Suppressor macrophage (primary cell): ENCODE measurements at regions not wholly inside any gene's neighbourhood (a gene's known extent, or its start where the extent isn't known, plus 50 kb on each side); places are given as distances from the start of the nearest gene placed in this dataset.
"Not testable (repeated sequence)": the region's sequence is repeated elsewhere in the genome, so short reads cannot be mapped to it uniquely, and the experiment has no call there.

Experiments used
- DNase-seq, 4 experiments: peaks; one replicate each; pipeline ENCODE4 v3.0.0-alpha.2; 2020 to 2022

DNA sequence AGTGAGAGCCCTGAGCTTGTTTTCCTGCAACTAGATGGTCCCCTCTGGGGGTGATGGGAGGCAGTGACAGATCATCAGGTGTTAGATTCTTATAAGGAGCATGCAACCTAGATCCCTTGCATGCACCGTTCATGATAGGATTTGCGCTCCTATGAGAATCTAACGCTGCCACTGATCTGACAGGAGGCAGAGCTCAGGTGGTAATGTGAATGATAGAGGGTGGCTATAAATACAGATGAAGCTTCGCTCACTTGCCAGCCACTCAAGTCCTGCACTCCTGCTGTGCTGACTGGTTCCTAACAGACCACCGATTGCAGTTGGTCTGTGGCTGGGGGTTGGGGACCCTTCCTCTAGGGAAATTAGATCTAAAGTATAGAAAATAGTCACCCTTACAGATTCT is 290.6 kb upstream of the ADCY2 start:
- no peak for DNase-seq

DNA sequence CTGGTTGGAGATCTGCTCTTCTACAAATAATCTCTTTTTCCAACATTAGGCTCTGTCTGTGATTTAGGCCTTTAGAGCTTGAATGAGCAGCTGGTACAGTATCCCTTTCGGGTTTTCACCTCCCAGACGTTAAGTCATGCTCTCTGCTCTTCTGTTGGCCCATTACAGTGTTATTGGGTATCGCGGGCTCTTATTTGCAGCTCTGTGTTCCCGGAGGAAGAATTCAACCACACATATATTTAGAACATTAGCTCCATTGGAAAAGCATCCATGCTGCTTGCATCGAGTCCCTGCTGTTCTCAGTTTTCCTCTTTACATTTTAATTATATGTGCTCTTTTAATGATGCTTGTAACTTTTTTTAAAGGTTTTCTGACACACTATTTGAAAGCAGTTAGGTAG is 278.0 kb upstream of the ADCY2 start:
- no peak for DNase-seq

DNA sequence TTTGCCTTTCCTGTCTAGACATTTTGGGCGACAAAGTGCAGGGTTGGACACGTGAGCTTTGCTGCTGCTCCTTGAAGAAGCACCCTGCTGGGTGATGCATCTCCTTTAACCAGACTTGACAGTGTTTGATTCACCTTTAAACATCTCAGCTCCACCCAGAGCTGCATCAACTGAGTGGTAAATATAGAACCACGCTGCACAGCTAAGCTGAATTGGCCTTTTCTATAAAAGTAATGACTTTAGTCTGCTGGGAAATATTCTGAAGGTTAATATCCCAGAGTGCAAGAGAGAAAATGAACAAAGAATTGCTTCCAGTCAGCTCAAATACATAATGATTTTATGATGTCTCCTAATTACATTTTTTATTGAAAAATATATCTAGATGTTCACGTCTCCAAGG is 264.3 kb upstream of the ADCY2 start:
- DNase-seq: no peak

DNA sequence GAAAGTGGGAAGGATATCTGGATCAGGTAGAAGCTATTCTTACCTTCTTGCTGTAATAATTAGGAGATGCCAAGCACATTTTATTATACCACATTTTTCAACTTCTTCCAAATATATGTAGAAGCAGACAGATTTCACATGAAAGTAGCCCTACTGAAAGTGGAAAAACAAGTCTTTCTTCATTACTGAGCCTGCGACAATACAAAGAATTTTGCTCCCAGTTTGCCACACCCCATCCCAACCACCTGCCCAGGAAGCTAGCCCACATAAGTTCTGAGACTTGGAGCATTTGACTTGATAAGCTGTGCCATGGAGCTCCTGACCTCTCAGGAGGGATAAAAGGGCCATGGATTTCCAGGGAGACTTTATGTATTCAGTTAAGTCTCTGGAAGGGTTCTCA is 249.1 kb upstream of the ADCY2 start:
- no peak for DNase-seq

DNA sequence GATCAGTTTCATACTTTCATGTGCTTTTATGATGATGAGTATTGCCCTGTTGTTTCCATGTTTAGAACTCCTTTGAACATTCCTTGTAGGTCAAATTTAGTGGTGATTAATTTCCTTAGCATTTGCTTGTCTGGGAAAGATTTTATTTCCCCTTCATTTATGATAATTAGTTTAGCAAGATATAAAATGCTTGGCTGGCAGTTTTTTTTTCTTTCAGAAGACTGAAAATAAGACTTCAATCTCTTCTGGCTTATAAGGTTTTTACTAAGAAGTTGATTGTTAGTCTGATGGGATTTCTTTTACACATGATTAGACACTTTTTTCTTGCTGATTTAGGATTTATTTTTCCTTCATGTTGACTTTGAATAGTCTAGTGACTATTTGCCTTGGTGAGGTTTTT is 238.9 kb upstream of the ADCY2 start:
- no peak for DNase-seq

DNA sequence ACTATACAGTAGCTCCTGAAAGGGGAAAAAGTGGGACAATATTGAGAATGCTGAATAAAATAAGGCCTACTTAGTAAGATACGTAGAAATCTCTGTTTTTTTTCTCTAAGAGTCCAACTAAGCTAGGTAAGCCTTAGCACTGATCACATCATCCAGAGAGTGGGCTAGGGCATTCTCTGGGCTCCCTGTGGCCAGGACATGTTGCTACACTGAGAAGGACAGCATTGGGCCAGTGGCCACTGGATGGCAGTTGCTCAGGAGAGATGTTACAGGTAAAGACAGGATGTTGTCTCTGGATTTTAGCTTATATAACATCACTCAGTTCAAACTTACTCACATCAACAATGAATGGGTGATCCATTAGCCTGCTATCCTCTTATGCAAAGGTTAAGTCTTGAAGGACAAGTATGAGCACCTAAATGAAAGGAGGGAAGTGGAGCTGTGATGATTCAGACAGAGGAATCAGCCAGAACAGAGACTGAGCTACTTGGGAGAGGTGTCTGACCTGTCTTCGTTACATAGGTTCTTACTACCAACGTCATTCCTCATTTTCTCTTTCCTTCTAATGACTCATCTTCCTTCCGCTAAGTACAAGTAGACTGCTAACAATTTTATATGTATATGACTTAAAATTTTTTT is 226.6 kb upstream of the ADCY2 start:
- DNase-seq: no peak

DNA sequence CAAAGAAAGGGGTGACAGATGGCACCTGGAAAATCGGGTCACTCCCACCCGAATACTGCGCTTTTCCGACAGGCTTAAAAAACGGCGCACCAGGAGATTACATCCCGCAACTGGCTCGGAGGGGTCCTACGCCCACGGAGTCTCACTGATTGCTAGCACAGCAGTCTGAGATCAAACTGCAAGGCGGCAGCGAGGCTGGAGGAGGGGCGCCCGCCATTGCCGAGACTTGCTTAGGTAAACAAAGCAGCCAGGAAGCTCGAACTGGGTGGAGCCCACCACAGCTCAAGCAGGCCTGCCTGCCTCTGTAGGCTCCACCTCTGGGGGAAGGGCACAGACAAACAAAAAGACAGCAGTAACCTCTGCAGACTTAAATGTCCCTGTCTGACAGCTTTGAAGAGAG is 225.2 kb upstream of the ADCY2 start:
- DNase-seq: not testable (repeated sequence)

DNA sequence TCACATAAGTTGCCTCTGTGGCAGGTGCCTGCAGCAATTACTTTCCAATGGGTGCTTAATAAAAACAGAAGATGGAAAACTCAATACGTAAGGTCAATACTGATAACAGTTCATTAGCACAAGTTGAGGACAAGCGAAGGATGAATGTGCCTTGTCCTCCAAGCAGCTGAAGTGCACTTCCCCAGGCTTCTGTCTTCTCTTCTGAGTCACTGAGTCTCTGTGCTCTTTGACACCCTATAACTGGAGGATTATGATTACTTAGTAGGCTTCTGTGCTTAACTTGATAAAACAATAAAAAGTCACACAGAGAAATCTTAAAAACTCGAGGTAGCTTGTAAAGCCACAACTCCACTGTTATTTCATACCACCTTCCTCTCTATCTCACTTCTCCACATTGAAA is 216.6 kb upstream of the ADCY2 start:
- DNase-seq: no peak

DNA sequence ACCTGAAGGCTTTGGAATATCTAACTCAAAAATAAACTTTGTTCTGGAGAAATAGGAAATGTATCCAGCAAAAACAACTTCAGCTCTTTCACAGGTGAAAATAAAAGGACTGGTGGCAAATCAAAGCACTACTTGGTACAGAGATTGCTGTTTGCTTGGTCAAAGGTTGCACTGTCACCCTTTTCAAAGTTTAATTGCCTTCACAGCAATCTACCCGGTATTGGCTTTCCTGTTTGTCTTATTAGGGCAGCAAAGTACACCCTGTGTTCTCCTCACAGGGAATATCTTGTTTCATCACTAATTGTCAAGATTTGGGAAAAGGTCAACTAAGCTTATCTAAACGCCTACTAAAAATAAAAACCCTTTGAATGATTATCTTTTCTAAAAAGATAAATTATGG is 214.1 kb upstream of the ADCY2 start:
- DNase-seq: no peak

DNA sequence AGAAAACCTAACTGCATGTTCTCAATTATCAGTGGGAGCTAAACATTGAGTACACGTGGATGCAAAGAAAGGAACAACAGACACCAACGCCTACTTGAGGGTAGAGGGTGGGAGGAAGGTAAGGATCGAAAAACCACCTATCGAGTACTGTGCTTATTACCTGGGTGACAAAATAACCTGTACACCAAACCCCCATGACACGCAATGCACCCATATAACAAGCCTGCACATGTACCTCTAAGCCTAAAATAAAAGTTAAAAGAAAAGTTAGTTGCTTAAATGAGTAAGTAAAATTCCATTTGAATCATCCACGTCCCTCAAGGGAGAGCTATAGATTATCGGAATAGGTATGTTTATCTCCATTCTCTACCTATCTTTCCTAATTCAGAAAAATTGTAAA is 210.2 kb upstream of the ADCY2 start:
- no peak for DNase-seq

DNA sequence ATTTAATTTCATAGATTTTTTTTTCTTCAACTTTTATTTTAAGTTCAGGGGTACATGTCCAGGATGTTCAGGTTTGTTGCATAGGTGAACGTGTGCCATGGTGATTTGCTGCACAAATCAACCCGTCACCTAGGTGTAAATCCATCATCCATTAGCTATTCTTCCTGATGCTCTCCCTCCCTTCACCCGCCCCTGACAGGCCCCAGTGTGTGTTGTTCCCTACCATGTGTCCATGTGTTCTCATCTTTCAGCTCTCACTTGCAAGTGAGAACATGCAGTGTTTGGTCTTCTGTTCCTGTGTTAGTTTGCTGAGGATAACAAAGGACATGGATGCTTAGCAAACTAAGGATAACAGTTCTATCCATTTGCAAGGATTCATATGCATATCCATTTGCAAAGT is 209.1 kb upstream of the ADCY2 start:
- no peak for DNase-seq

DNA sequence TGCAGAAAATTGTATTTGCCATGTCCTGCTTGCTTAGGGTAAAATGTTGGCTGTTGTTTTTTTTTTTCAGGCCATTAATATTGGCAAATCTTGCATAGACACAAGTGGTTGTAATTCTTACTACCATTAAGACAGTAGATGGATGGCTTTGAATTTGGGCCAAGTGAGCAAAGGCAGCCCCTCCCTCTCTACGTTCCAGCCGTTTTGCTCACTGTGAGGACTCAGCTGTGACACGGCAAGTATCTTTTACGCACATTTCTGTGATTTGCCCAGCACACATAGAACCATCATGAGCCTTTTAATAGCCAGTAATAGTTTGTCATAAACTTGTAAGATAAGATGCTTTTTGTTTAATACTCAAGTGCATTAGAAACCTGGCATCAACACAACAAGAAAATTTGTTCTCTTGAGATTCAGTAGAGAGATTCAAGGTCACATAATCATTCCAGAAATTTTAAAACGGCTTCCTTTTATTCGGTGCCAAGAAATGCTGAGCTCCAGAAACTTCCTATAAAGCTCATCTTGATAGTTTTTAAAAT is 205.2 kb upstream of the ADCY2 start:
- no peak for DNase-seq

DNA sequence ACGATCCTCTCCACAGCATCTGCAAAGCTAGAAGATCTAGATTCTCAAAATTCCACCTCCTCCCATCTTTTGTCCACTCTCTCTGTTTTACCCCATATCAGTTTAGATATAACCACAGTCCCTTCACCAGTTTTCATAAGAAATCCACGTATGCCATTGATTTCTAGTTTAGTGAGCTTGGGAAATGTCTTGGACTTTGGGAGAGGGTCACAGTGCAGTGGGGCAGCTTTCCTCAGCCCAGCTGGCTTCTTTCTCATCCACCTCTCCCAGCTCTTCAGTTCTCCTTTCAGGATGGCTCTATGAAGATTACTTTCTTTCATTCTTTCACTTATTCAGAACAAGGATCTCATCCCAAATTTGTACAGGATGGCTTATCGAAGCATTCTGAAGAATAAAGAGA is 203.9 kb upstream of the ADCY2 start:
- no peak for DNase-seq

DNA sequence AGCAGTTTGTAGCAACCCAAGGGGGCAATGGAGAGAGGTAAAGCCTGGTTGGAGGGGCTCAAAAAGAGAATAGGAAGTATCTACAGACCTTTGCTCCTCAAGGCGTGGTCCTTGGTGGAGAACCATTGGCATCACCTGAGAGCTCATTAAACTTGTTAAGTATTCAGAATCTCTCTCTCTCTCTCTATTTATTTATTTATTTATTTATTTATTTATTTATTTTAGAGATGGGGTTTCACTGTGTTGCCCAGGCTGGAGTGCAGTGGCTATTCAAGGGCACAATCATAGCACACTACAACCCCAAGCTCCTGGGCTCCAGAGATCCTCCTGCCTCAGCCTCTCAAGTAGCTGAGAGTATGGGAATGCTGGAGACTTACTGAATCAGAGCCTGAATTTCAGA is 193.1 kb upstream of the ADCY2 start:
- no peak for DNase-seq

DNA sequence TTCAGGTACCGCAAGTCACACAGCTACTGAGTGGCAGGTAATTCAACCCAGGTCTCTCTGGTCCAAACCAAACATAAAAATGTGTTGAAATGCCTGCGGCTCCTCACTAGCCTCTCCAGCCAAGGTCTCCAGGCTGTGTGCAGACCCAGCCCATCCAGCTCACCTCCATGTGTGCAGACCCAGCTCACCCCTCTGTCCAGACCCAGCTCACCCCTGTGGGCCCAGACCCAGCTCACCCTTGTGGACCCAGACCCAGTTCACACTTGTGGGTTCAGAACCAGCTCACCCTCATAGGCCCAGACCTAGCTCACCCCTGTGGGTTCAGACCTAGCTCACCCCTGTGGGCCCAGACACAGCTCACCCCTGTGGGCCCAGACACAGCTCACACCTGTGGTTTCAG is 188.0 kb upstream of the ADCY2 start:
- DNase-seq: no peak

DNA sequence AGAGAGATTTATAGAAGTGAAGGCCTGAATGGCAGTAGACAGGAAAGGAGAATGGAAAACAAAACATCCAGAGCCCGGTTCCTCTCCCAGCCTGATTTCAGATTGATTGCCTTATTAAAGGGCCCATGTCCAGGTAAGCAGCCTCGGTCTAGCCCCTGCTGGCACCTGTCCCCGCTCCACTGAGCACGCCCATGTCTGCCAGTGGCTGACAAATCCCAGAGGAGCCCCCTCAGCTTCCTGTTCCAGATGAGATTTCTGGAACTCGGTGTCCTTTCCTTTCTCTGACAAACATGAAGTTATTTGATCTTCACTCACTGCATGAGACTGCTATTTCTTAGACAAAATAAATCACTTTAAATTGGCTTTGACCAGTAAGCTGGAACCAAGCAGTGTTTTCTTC is 187.0 kb upstream of the ADCY2 start:
- DNase-seq: no peak

DNA sequence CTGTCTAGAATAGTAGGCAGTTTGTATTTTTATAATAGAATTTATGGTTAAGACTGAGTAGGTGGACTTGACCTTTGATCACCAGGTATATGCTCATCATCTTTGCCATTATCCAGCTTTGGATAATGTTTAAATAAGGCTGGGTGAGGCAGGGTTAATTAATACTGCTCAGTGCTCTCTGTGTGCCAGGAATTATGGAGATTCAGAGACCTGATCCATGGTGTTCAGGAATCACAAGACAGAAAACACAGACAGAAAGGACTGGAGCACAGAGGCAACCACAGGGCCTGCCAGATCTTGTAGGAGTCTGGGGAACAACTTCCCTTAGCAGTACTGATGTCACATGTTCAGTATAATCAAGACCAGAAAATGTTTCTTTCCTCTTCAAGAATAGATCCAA is 186.3 kb upstream of the ADCY2 start:
- DNase-seq: no peak

DNA sequence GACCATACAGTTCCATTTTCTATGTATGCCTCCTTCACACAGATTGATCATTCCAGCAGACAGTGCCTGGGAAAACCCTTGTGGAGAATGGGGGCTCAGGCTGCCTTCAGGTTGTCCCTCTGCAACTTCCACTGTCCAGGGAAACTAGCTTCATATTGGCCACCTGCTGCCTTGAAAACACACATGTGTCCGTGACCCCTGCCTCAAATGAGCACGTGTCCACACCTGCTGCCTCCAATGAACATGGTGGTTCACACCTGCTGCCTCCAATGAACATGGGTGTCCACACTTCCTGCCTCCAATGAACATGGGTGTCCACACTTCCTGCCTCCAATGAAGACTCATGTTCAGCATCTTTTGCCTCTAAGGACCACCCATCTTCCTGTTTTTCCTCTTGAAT is 185.4 kb upstream of the ADCY2 start:
- DNase-seq: no peak

DNA sequence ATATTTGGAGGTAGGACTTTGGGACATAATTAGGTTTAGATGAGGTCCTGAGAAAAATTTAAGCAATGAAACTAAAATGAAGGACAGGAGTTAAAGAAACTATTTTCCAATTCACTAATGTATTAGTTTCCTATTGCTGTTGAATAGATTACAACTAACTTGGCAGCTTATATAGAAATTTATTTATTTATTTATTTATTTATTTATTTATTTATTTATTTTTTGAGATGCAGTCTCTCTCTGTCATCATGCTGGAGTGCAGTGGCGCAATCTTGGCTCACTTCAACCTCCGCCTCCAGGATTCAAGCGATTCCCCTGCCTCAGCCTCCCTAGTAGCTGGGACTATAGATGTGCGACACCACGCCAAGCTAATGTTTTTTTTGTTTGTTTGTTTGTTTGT is 182.4 kb upstream of the ADCY2 start:
- DNase-seq: no peak

DNA sequence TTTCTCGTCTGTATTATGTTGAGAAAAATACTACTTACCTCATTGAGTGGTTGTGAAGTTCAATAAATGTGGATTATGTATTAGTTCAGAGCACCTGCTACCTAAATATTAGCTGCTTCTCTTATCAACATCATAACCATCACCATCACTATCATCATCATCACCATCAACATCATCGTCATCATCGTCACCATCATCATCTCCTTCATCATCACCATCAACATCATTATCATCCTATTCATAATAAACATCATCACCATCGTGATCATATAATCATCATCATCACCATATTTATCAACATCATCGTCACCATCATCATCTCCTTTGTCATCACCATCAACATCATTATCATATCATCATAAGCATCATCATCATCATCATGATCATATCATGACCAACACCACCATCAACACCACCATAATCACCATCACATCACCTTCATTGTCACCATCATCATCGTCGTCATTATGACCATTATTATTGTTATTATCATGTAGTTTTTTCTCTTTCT is 181.0 kb upstream of the ADCY2 start:
- DNase-seq: no peak

DNA sequence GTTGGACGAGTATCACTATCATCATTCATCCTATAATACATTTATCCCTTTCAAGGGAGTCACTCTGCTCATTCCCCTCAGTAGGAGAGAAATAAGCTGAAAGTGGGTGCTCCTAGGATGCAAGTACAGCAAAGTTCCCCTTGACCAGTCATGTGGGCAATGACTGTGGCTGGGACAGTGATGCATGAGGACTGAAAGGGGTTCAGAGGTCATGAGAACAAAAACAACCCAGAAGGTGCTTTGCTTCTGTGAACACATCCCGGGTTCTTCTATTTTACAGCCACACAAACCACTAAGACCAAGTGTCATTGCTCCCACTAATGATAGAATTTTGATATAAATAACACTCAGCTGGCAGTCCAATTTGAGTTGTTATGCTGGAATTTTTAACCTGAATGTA is 177.8 kb upstream of the ADCY2 start:
- no peak for DNase-seq

DNA sequence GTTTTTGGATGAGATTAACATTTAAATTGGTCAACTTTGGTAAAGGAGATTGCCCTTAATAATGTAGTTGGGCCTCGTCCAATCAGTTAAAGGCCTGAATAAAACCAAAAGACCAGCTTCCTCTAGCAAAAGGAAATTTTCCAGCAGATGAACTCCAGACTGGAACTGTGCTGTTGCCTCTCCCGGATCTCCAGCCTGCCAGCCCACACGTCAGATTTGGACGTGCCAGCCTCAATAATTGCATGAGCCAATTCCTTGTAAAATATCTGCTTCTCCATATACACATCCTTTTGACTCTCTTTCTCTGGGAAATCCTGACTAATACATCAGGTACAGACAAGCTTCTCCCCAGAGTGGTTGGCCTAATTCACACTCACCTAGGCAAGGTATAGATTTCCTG is 175.8 kb upstream of the ADCY2 start:
- no peak for DNase-seq

DNA sequence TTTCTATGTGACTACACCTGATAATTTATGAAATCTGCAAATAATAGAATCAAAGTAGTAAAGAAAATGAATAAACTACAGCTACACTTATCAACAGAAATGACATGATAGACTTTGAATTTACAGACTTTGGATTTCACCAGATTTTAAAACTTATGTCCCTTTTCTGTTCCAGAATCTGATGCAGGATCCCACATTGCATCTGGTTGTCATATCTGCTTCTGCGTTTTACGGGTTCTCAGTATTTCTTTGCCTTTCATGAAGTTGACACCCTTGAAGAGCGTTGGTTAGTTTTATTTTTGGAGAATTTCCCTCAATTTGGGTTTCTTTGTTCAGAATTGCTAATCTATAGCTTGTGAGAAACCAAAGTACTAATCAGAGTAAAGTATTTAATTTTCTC is 174.9 kb upstream of the ADCY2 start:
- no peak for DNase-seq

DNA sequence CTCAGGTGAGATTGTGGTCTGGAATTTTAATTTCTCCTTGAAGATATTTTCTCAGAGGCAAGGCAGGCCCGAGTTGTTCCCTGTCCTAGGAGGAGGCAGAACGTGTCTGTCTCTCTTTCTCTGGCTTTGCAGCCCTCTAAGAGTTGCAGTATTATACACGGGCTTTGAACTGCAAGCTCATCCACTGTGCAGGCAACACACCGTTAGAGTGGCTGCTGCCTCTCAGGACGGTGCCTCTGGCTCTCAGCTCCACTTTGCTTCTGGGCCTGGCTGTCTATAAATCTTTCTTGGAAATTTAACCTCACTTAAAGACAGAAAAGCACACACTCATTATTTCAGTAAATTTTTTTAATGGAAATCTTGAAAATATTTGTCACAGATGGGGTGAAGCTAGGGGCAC is 170.1 kb upstream of the ADCY2 start:
- no peak for DNase-seq

DNA sequence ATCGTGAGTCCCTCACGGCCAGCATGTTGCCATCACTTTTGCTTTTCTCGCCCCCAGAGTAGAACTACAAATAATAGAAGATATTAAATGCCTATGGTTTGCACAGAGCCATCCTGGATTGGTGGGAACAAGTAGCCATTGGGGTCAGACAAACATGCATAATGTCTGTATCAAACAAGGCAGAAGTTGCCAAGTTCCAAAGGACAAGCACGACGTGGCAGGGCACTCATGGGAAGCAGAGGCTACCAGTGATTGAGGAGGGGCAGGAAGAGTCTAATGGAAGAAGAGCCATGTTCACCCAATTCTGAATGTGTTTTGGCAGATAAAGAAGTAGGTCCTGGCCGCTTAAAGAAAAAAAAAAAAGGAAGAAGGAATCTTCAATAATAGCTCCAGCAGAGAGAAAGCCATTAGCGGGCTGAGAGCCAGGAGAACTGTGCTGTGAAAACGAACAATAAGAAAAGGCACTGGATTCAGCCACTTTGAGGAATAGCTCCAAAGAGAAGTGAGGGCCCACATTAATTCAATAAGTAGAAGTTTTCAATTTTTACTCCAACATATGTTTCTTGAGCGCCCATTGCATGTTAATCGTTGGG is 153.7 kb upstream of the ADCY2 start:
- DNase-seq: no peak
